Ovary (tissue), 7 donors: ENCODE measurements at regions not wholly inside any gene's neighbourhood (a gene's known extent, or its start where the extent isn't known, plus 50 kb on each side); places are given as distances from the start of the nearest gene placed in this dataset.
"Not testable (repeated sequence)": the region's sequence is repeated elsewhere in the genome, so short reads cannot be mapped to it uniquely, and the experiment has no call there.

ENCODE experiments used
- DNase-seq, 5 donors: peaks; one replicate each; pipeline ENCODE4 v3.0.0-alpha.2; 2019 to 2020
- H3K27ac ChIP-seq, 2 donors: fragments of 200-600 bp; one replicate each; pipeline versions ENCODE4 v1.5.1 to v1.8.0; 2019 to 2022
- H3K27me3 ChIP-seq: fragments of 200-600 bp; one replicate; pipeline ENCODE4 v1.8.0; 2022
- H3K36me3 ChIP-seq: fragments of 200-600 bp; sonication (generic); one replicate; pipeline ENCODE4 v1.5.1; 2019
- H3K4me1 ChIP-seq: one replicate; pipeline ENCODE4 v1.8.1; 2013; ENCODE audit warnings: mild to moderate bottlenecking, moderate library complexity; ENCODE audit not compliant: insufficient read depth
- H3K4me3 ChIP-seq: fragments of 200-600 bp; sonication (generic); one replicate; pipeline ENCODE4 v1.5.1; 2017
- H3K9me3 ChIP-seq, 2 donors: fragments of 200-600 bp in 1 of 2; sonication (generic) in 1 of 2; one replicate each; pipeline versions ENCODE4 v1.5.1 to v1.8.1; 2013 to 2019; ENCODE audit warnings: mild to moderate bottlenecking in 1 of 2, moderate library complexity in 1 of 2
- CTCF ChIP-seq, 3 donors: fragments of 450-650 bp in 2 of 3; fragments of 200-600 bp in 1 of 3; IDR thresholded peaks; one replicate each; pipeline versions ENCODE4 v1.5.1 to v1.8.0; 2016 to 2022; ENCODE audit warnings: antibody characterized with exemption in 3 of 3, mild to moderate bottlenecking in 1 of 3
- EP300 ChIP-seq: sonication (generic); formaldehyde crosslinking; IDR thresholded peaks from one replicate; pipeline ENCODE4 v1.6.1; 2017; ENCODE audit warnings: antibody characterized with exemption
- POLR2A ChIP-seq: fragments of 450-650 bp; IDR thresholded peaks from one replicate; pipeline ENCODE4 v1.6.1; 2017; ENCODE audit warnings: antibody characterized with exemption, mild to moderate bottlenecking, moderate library complexity
- WGBS, 3 donors: extraction: QIAGEN DNeasy Blood & Tissue Kit in 1 of 3; methylation state at CpG; one replicate each; pipeline versions ENCODE4 v1.1.5 to v1.1.7; 2013 to 2017; 5-methylcytosine and 5-hydroxymethylcytosine counted together
- intact Hi-C, 4 donors: fragments of 100-400 bp; cut with DNase I; formaldehyde crosslinking; loops; one replicate each; pipeline versions ENCODE4 v1.11.0 to v1.15.1; 2022 to 2023
- donor health status: DM: no; HTN: no; CAD: no; lungs with moderate emphysema.
- donor health status: DM: no; HTN: no; CAD: no.
- donor health status: Bipolar disorder and iron deficiency.
- donor health status: DM: no; HTN: no; CAD: no.
- donor health status: DM: yes; HTN: yes; CAD: no.

DNA sequence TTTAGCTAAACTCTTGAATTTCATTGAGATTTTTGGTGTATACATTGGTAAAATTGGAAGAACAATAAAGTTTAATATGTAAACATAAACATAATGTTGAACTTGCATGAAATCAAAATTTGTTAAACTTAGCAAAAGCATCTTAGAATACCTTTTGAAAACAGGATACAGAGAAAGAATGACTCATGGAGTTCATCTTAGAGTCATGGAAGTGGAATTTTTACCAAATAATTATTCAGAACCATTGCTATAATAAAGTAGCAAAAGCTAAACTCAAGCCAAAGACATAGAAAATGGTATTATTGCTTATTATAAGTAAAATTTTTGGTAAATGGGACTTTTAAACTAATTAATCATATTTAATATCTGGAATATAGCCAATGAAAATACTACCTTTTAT lies 841.6 kb upstream of the SLC39A10 start:
- Histone ChIP-seq H3K9me3 (no peaks in the 10 kb centered on the region), H3K36me3 (no peaks in the 10 kb centered on the region), H3K4me1 (no peaks in the 10 kb centered on the region), H3K27me3 (no peaks in the 10 kb centered on the region), H3K27ac (no peak overlapping the region), H3K4me3 (no peak overlapping the region)
- no peak for DNase-seq
- no peak for TF ChIP-seq POLR2A
- no peak for TF ChIP-seq CTCF (IDR thresholded peaks at IDR 0.05)
- TF ChIP-seq EP300, result no peak
- intact Hi-C loops, result no loop called here

DNA sequence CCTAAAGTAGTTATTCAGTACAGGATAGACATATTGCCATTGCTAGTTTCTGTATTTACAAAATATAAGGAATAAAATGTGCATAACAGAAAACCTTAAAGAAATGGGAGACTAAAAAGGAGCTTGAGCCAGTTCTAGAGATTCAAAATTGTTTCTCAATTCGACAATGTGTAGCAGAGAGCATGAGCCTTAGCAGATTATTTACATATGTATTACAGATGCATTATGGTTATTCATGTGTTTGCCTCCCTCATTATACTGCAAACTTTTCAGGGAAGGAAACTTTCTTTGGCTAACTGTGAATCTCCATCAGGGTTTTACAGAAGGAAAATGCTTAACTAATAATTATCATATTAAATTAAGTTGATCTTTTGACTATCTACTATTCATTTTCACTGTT lies 854.4 kb upstream of the SLC39A10 start:
- TF ChIP-seq POLR2A (no peak), CTCF (IDR thresholded peaks at IDR 0.05) (no peak), EP300 (no peak)
- WGBS, 3 donors, result 51 to 67% (median 62%) methylated on average over 1 of the region's 1 CpG
- no peak for DNase-seq
- H3K4me1 ChIP-seq, result no peaks in the 10 kb centered on the region
- no peaks in the 10 kb centered on the region for H3K36me3 ChIP-seq
- H3K4me3 ChIP-seq, result no peak overlapping the region
- no peaks in the 10 kb centered on the region for H3K27me3 ChIP-seq
- no peak overlapping the region for H3K27ac ChIP-seq
- intact Hi-C loops, result no loop called here
- H3K9me3 ChIP-seq, result no peaks in the 10 kb centered on the region

DNA sequence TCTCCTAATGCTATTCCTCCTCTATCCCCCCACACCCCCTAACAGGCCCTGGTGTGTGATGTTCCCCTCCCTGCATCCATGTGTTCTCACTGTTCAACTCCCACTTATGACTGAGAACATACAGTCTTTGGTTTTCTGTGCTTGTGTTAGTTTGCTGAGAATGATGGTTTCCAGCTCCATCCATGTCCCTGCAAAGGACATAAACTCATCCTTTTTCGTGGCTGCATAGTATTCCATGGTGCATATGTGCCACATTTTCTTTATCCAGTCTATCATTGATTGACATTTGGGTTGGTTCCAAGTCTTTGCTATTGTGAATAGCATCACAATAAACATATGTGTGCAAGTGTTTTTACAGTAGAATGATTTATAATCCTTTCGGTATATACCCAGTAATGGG lies 870.0 kb upstream of the SLC39A10 start:
- intact Hi-C loops, H3K4me1 ChIP-seq, DNase-seq, H3K36me3 ChIP-seq, H3K4me3 ChIP-seq, H3K27ac ChIP-seq, H3K9me3 ChIP-seq, H3K27me3 ChIP-seq: not testable (repeated sequence)
- WGBS, 3 donors, result 89 to 92% (median 92%) methylated on average over 2 of the region's 2 CpGs

GRCh38 chr2:194771394-194771793 lies 885.6 kb upstream of the SLC39A10 start:
- not testable (repeated sequence) for DNase-seq

GRCh38 chr2:194769030-194769429 lies 888.0 kb upstream of the SLC39A10 start:
- H3K4me3 ChIP-seq, result no peak overlapping the region
- intact Hi-C loops, result no loop called here
- no peak for TF ChIP-seq POLR2A
- TF ChIP-seq CTCF (IDR thresholded peaks at IDR 0.05), result no peak
- no peak for TF ChIP-seq EP300
- DNase-seq, result no peak
- H3K36me3 ChIP-seq, result no peaks in the 10 kb centered on the region
- no peak overlapping the region for H3K27ac ChIP-seq
- H3K27me3 ChIP-seq, result no peaks in the 10 kb centered on the region
- no peaks in the 10 kb centered on the region for H3K9me3 ChIP-seq
- H3K4me1 ChIP-seq, result no peaks in the 10 kb centered on the region

More at GRCh38 chr2:194771394-194771793, 885.6 kb upstream of the SLC39A10 start:
- H3K4me3 ChIP-seq, H3K36me3 ChIP-seq, H3K4me1 ChIP-seq, H3K9me3 ChIP-seq, intact Hi-C loops, H3K27me3 ChIP-seq, H3K27ac ChIP-seq: not testable (repeated sequence)
- WGBS, 3 donors, result 88 to 92% (median 91%) methylated on average over 2 of the region's 2 CpGs

GRCh38 chr2:194765723-194766122 lies 891.3 kb upstream of the SLC39A10 start:
- 59 to 71% (median 66%) methylated on average over 3 of the region's 3 CpGs for WGBS, 3 donors
- Histone ChIP-seq H3K27me3 (no peaks in the 10 kb centered on the region), H3K4me1 (no peaks in the 10 kb centered on the region), H3K36me3 (no peaks in the 10 kb centered on the region), H3K9me3 (no peaks in the 10 kb centered on the region), H3K27ac (no peak overlapping the region), H3K4me3 (no peak overlapping the region)
- TF ChIP-seq EP300 (no peak), POLR2A (no peak), CTCF (IDR thresholded peaks at IDR 0.05) (no peak)
- intact Hi-C loops, result no loop called here
- DNase-seq, result no peak
